H9 (cell line): ENCODE measurements at regions not wholly inside any gene's neighbourhood (a gene's known extent, or its start where the extent isn't known, plus 50 kb on each side); places are given as distances from the start of the nearest gene placed in this dataset.

Experiments
- DNase-seq: peaks from one replicate; pipeline ENCODE4 v3.0.0-alpha.2; 2017
- H2AFZ ChIP-seq: one replicate; pipeline ENCODE4 v1.6.1; 2013; ENCODE audit warnings: mild to moderate bottlenecking, low read length, control low read depth, moderate library complexity
- H2AK5ac ChIP-seq: 2 replicates; pipeline ENCODE4 v1.6.1; 2013; ENCODE audit warnings: low read length, control low read depth, mixed read lengths; ENCODE audit not compliant: insufficient read length
- H2BK120ac ChIP-seq: one replicate; pipeline ENCODE4 v1.6.1; 2013; ENCODE audit warnings: low read depth, mild to moderate bottlenecking, low read length, control low read depth, inconsistent platforms; ENCODE audit not compliant: poor library complexity, severe bottlenecking
- H2BK12ac ChIP-seq: 2 replicates; pipeline ENCODE4 v1.6.1; 2013; ENCODE audit warnings: low read length, control low read depth, mixed read lengths, low read depth; ENCODE audit not compliant: insufficient read length
- H2BK15ac ChIP-seq: 2 replicates; pipeline ENCODE4 v1.6.1; 2013; ENCODE audit warnings: low read depth, low read length, control low read depth
- H2BK20ac ChIP-seq: one replicate; pipeline ENCODE4 v1.6.1; 2013; ENCODE audit warnings: low read depth, mild to moderate bottlenecking, low read length, control low read depth, inconsistent platforms; ENCODE audit not compliant: poor library complexity, severe bottlenecking
- H2BK5ac ChIP-seq: 2 replicates; pipeline ENCODE4 v1.6.1; 2013; ENCODE audit warnings: low read length, control low read depth, mixed read lengths; ENCODE audit not compliant: insufficient read length
- H3K14ac ChIP-seq: 2 replicates; pipeline ENCODE4 v1.6.1; 2013; ENCODE audit warnings: low read length, control low read depth; ENCODE audit not compliant: insufficient read depth
- H3K18ac ChIP-seq: 2 replicates; pipeline ENCODE4 v1.6.1; 2013; ENCODE audit warnings: low read depth, mild to moderate bottlenecking, mixed read lengths, low read length, control low read depth; ENCODE audit not compliant: insufficient read length
- H3K23ac ChIP-seq: 2 replicates; pipeline ENCODE4 v1.6.1; 2013; ENCODE audit warnings: low read length, control low read depth, mixed read lengths, low read depth; ENCODE audit not compliant: insufficient read length
- H3K23me2 ChIP-seq: 2 replicates; pipeline ENCODE4 v1.6.1; 2013; ENCODE audit warnings: low read depth, mild to moderate bottlenecking, mixed read lengths, low read length, control low read depth; ENCODE audit not compliant: insufficient read length, poor library complexity, severe bottlenecking
- H3K27ac ChIP-seq: 2 replicates; pipeline ENCODE4 v1.5.1; 2013; ENCODE audit warnings: low read length, control low read depth, mixed read lengths, low read depth; ENCODE audit not compliant: insufficient read length
- H3K27me3 ChIP-seq: 2 replicates; pipeline ENCODE4 v1.6.1; 2013; ENCODE audit warnings: low read length, control low read depth, inconsistent platforms; ENCODE audit not compliant: insufficient read depth
- H3K4ac ChIP-seq: 2 replicates; pipeline ENCODE4 v1.6.1; 2013; ENCODE audit warnings: low read depth, mild to moderate bottlenecking, control low read depth, inconsistent platforms, low read length, moderate library complexity
- H3K4me1 ChIP-seq: 2 replicates; pipeline ENCODE4 v1.6.1; 2013; ENCODE audit warnings: low read length, control low read depth, inconsistent platforms; ENCODE audit not compliant: insufficient read depth
- H3K4me2 ChIP-seq: 2 replicates; pipeline ENCODE4 v1.6.1; 2013; ENCODE audit warnings: low read length, control low read depth, mixed read lengths; ENCODE audit not compliant: insufficient read length, insufficient read depth
- H3K56ac ChIP-seq: 2 replicates; pipeline ENCODE4 v1.6.1; 2013; ENCODE audit warnings: low read depth, mild to moderate bottlenecking, mixed read lengths, low read length, control low read depth; ENCODE audit not compliant: insufficient read length
- H3K79me1 ChIP-seq: 2 replicates; pipeline ENCODE4 v1.6.1; 2013; ENCODE audit warnings: low read depth, mild to moderate bottlenecking, moderate library complexity, low read length, control low read depth, inconsistent platforms; ENCODE audit not compliant: insufficient read depth, poor library complexity, severe bottlenecking
- H3K79me2 ChIP-seq: 2 replicates; pipeline ENCODE4 v1.6.1; 2013; ENCODE audit warnings: low read length, control low read depth, inconsistent platforms; ENCODE audit not compliant: insufficient read depth
- H3K9ac ChIP-seq: 2 replicates; pipeline ENCODE4 v1.6.1; 2013; ENCODE audit warnings: low read length, control low read depth, mixed read lengths; ENCODE audit not compliant: insufficient read length; ENCODE audit errors: extremely low read depth
- H3K9me3 ChIP-seq: one replicate; pipeline ENCODE4 v1.6.1; 2013; ENCODE audit warnings: low read depth, low read length, inconsistent platforms; ENCODE audit not compliant: control insufficient read depth
- H3T11ph ChIP-seq: one replicate; pipeline ENCODE4 v1.6.1; 2013; ENCODE audit warnings: mild to moderate bottlenecking, low read length, control low read depth, inconsistent platforms
- H4K20me1 ChIP-seq: one replicate; pipeline ENCODE4 v1.6.1; 2013; ENCODE audit not compliant: control insufficient read depth, insufficient read length, insufficient read depth
- H4K5ac ChIP-seq: 2 replicates; pipeline ENCODE4 v1.6.1; 2013; ENCODE audit warnings: low read depth, mild to moderate bottlenecking, mixed read lengths, low read length, control low read depth; ENCODE audit not compliant: insufficient read length
- H4K8ac ChIP-seq: replicated peaks from 2 replicates; pipeline ENCODE4 v1.6.1; 2013; ENCODE audit warnings: low read length, control low read depth, mixed read lengths, low read depth; ENCODE audit not compliant: insufficient read length
- H4K91ac ChIP-seq: 2 replicates; pipeline ENCODE4 v1.6.1; 2013; ENCODE audit warnings: low read depth, mild to moderate bottlenecking, moderate library complexity, mixed read lengths, low read length, control low read depth; ENCODE audit not compliant: insufficient read length
- H3K27ac Mint-ChIP-seq, 3 experiments: 2 replicates in 2 of 3; 3 replicates in 1 of 3; pipeline ENCODE4 v1.8.0; 2020 to 2021; ENCODE audit warnings: mixed read lengths in 3 of 3, mild to moderate bottlenecking in 1 of 3, moderate library complexity in 1 of 3
- H3K27me3 Mint-ChIP-seq: 2 replicates; pipeline ENCODE4 v1.8.0; 2021; ENCODE audit warnings: low read depth, mild to moderate bottlenecking, moderate library complexity, mixed read lengths
- H3K36me3 Mint-ChIP-seq, 3 experiments: 2 replicates in 2 of 3; 3 replicates in 1 of 3; pipeline ENCODE4 v1.8.0; 2020 to 2021; ENCODE audit warnings: low read depth in 3 of 3, mixed read lengths in 3 of 3; ENCODE audit not compliant: insufficient read depth in 1 of 3
- H3K4me1 Mint-ChIP-seq, 2 experiments: 2 replicates each; pipeline ENCODE4 v1.8.0; 2020; ENCODE audit warnings: mixed read lengths in 2 of 2
- H3K4me3 Mint-ChIP-seq, 2 experiments: 2 replicates in 1 of 2; 3 replicates in 1 of 2; pipeline ENCODE4 v1.8.0; 2020 to 2021; ENCODE audit warnings: mild to moderate bottlenecking in 2 of 2, mixed read lengths in 2 of 2, moderate library complexity in 1 of 2
- H3K9me3 Mint-ChIP-seq, 2 experiments: 2 replicates in 1 of 2; 3 replicates in 1 of 2; pipeline ENCODE4 v1.8.0; 2020; ENCODE audit warnings: mild to moderate bottlenecking in 2 of 2, mixed read lengths in 2 of 2, moderate library complexity in 1 of 2
- WGBS: extraction: QIAGEN DNeasy Blood & Tissue Kit; methylation state at CpG from one replicate; pipeline ENCODE4 v1.1.7; 2013; ENCODE audit warnings: missing lambda C conversion rate, low lambda C conversion rate, mixed read lengths; ENCODE audit not compliant: insufficient read length; ENCODE audit errors: extremely low coverage; 5-methylcytosine and 5-hydroxymethylcytosine counted together
- TF ChIP-seq, protein P1 (sequence below): fragments of 200-600 bp; sonication (generic); conservative IDR thresholded peaks from 3 replicates; pipeline ENCODE4 v1.8.0; 2021; ENCODE audit warnings: antibody characterized with exemption, mild to moderate bottlenecking

DNA sequence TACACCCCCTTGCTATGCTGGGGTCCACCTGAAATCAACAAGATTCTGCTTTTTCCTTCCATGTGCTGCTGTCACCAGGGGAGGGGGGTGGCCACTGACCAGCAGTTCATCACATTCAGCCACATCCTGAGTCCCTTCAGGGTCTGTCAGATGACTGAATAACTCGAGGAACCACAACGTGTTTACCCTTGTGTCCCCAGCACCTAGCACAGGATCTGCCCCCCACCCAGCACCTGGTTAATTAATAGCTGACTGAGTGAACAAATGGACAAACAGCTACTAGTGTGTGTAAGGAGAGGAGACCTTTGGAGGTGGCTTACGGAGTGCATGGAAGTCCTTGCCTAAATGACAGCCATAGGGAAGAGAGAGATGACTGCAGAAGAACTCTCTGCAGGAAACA lies 119.5 kb upstream of the NCAM1 start:
- TF ChIP-seq, protein P1, sequence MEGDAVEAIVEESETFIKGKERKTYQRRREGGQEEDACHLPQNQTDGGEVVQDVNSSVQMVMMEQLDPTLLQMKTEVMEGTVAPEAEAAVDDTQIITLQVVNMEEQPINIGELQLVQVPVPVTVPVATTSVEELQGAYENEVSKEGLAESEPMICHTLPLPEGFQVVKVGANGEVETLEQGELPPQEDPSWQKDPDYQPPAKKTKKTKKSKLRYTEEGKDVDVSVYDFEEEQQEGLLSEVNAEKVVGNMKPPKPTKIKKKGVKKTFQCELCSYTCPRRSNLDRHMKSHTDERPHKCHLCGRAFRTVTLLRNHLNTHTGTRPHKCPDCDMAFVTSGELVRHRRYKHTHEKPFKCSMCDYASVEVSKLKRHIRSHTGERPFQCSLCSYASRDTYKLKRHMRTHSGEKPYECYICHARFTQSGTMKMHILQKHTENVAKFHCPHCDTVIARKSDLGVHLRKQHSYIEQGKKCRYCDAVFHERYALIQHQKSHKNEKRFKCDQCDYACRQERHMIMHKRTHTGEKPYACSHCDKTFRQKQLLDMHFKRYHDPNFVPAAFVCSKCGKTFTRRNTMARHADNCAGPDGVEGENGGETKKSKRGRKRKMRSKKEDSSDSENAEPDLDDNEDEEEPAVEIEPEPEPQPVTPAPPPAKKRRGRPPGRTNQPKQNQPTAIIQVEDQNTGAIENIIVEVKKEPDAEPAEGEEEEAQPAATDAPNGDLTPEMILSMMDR, result no peak
- no peaks in the 10 kb centered on the region for H3K79me1 ChIP-seq
- H4K91ac ChIP-seq, result no peak overlapping the region
- H4K20me1 ChIP-seq, result no peaks in the 10 kb centered on the region
- Mint-ChIP-seq H3K36me3 (no peaks in the 10 kb centered on the region; a peak in 1 of 7 replicates), H3K27ac (no peak overlapping the region), H3K4me1 (no peaks in the 10 kb centered on the region), H3K9me3 (no peaks in the 10 kb centered on the region), H3K4me3 (no peak overlapping the region), H3K27me3 (no peaks in the 10 kb centered on the region; the same call in 1 of the 2 replicates)
- H3K18ac ChIP-seq, result no peak overlapping the region
- H3K4ac ChIP-seq, result no peak overlapping the region
- H3K56ac ChIP-seq, result no peak overlapping the region
- H4K5ac ChIP-seq, result no peak overlapping the region
- no peaks in the 10 kb centered on the region for H3K27me3 ChIP-seq
- H3K27ac ChIP-seq, result no peak overlapping the region
- H2BK20ac ChIP-seq, result no peak overlapping the region
- H3K9me3 ChIP-seq, result no peaks in the 10 kb centered on the region
- no peak overlapping the region for H3K23ac ChIP-seq
- H2BK5ac ChIP-seq, result no peak overlapping the region
- H3K9ac ChIP-seq, result no peak overlapping the region
- no peak overlapping the region for H3K14ac ChIP-seq
- H3K79me2 ChIP-seq, result no peaks in the 10 kb centered on the region
- no peak overlapping the region for H3K4me2 ChIP-seq
- no peak overlapping the region for H2BK15ac ChIP-seq
- no peaks in the 10 kb centered on the region for H3K23me2 ChIP-seq
- H2AFZ ChIP-seq, result no peak overlapping the region
- H3T11ph ChIP-seq, result no peak overlapping the region
- no peak overlapping the region for H2BK120ac ChIP-seq
- no peaks in the 10 kb centered on the region for H3K4me1 ChIP-seq
- no CpG with 5 or more reads among the region's 3 CpGs for WGBS
- no peak overlapping the region for H2BK12ac ChIP-seq
- H2AK5ac ChIP-seq, result no peak overlapping the region
- no peak for DNase-seq
- H4K8ac ChIP-seq, result no peak overlapping the region
